ENCODE measurements at regions not wholly inside any gene's neighbourhood (a gene's known extent, or its start where the extent isn't known, plus 50 kb on each side); places are given as distances from the start of the nearest gene placed in this dataset.

- no peaks in the 10 kb centered on the region for H3K4me1 ChIP-seq
- H3K4me2 ChIP-seq (ENCODE audit: low read length) = no peak overlapping the region
- no peaks in the 10 kb centered on the region for H3K36me3 ChIP-seq (ENCODE audit: control insufficient read depth, insufficient read depth, low read length)
- H3K4me3 ChIP-seq (ENCODE audit: low read depth, low read length) = no peak overlapping the region
- TF ChIP-seq, protein P1, sequence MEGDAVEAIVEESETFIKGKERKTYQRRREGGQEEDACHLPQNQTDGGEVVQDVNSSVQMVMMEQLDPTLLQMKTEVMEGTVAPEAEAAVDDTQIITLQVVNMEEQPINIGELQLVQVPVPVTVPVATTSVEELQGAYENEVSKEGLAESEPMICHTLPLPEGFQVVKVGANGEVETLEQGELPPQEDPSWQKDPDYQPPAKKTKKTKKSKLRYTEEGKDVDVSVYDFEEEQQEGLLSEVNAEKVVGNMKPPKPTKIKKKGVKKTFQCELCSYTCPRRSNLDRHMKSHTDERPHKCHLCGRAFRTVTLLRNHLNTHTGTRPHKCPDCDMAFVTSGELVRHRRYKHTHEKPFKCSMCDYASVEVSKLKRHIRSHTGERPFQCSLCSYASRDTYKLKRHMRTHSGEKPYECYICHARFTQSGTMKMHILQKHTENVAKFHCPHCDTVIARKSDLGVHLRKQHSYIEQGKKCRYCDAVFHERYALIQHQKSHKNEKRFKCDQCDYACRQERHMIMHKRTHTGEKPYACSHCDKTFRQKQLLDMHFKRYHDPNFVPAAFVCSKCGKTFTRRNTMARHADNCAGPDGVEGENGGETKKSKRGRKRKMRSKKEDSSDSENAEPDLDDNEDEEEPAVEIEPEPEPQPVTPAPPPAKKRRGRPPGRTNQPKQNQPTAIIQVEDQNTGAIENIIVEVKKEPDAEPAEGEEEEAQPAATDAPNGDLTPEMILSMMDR (IDR thresholded peaks at IDR 0.05) = no peak
- H3K79me2 ChIP-seq = no peaks in the 10 kb centered on the region
- H3K27ac ChIP-seq = no peak overlapping the region
- H3K9ac ChIP-seq = no peak overlapping the region
- H3K27me3 ChIP-seq (ENCODE audit: control insufficient read depth, insufficient read depth, low read length) = no peaks in the 10 kb centered on the region
- H3K9me3 ChIP-seq (ENCODE audit: control insufficient read depth, low read length) = no peaks in the 10 kb centered on the region
- H2AFZ ChIP-seq = no peak overlapping the region
Measured at GRCh38 chr2:62329797-62330196, 133.9 kb downstream of the B3GNT2 start.

- Histone ChIP-seq H3K36me3 (ENCODE audit: control insufficient read depth, insufficient read depth, low read length) (no peaks in the 10 kb centered on the region), H3K9me3 (ENCODE audit: control insufficient read depth, low read length) (no peaks in the 10 kb centered on the region), H3K27ac (no peak overlapping the region), H3K4me3 (ENCODE audit: low read depth, low read length) (no peak overlapping the region), H2AFZ (no peak overlapping the region), H3K4me1 (no peaks in the 10 kb centered on the region), H3K9ac (no peak overlapping the region), H3K79me2 (no peaks in the 10 kb centered on the region), H3K27me3 (ENCODE audit: control insufficient read depth, insufficient read depth, low read length) (no peaks in the 10 kb centered on the region), H3K4me2 (ENCODE audit: low read length) (no peak overlapping the region)
- TF ChIP-seq, protein P1 (IDR thresholded peaks at IDR 0.05) = no peak
Measured at GRCh38 chr2:62326735-62327134, 130.8 kb downstream of the B3GNT2 start.

DNA sequence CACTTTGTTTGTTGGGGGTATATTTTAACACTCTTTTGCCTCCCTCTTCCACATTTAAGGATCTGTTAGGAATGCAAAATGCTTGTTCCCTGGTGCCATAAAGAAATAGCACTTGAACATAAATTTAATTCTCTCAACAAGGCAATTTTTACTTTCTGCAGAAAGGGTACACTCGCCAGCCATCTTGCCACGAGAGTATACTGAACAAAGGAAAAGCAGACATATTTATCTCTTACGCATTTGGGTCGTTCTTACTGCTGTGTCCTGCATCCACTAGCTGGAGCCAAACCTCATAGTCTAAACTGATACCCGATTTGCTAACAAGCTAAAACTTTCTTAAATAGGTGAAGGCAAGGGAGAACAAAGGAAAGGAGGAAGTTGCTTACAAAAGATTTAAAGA lies 129.5 kb downstream of the B3GNT2 start:
- Histone ChIP-seq H3K4me2 (ENCODE audit: low read length) (no peak overlapping the region), H3K36me3 (ENCODE audit: control insufficient read depth, insufficient read depth, low read length) (no peaks in the 10 kb centered on the region), H3K79me2 (no peaks in the 10 kb centered on the region), H3K9ac (no peak overlapping the region), H3K9me3 (ENCODE audit: control insufficient read depth, low read length) (no peaks in the 10 kb centered on the region), H3K4me3 (ENCODE audit: low read depth, low read length) (no peak overlapping the region), H3K4me1 (no peaks in the 10 kb centered on the region), H3K27ac (no peak overlapping the region), H2AFZ (no peak overlapping the region), H3K27me3 (ENCODE audit: control insufficient read depth, insufficient read depth, low read length) (no peaks in the 10 kb centered on the region)
- TF ChIP-seq, protein P1 (IDR thresholded peaks at IDR 0.05) = no peak

- H3K4me2 ChIP-seq (ENCODE audit: low read length) = no peak overlapping the region
- no peaks in the 10 kb centered on the region for H3K27me3 ChIP-seq (ENCODE audit: control insufficient read depth, insufficient read depth, low read length)
- H3K4me3 ChIP-seq (ENCODE audit: low read depth, low read length) = no peak overlapping the region
- TF ChIP-seq, protein P1 (IDR thresholded peaks at IDR 0.05) = no peak
- H2AFZ ChIP-seq = no peak overlapping the region
- H3K9me3 ChIP-seq (ENCODE audit: control insufficient read depth, low read length) = no peaks in the 10 kb centered on the region
- no peaks in the 10 kb centered on the region for H3K36me3 ChIP-seq (ENCODE audit: control insufficient read depth, insufficient read depth, low read length)
- no peak overlapping the region for H3K27ac ChIP-seq
- H3K9ac ChIP-seq = no peak overlapping the region
- no peaks in the 10 kb centered on the region for H3K4me1 ChIP-seq
- no peaks in the 10 kb centered on the region for H3K79me2 ChIP-seq
Measured at GRCh38 chr2:62321380-62322289, 125.7 kb downstream of the B3GNT2 start.
